OCI-LY7 (cell line): ENCODE measurements at regions not wholly inside any gene's neighbourhood (a gene's known extent, or its start where the extent isn't known, plus 50 kb on each side); places are given as distances from the start of the nearest gene placed in this dataset.
"Not testable (repeated sequence)": the region's sequence is repeated elsewhere in the genome, so short reads cannot be mapped to it uniquely, and the experiment has no call there.

Experiments
- BruUV-seq: library from RNA; stranded (reverse); fragments of 400-500 nt; replicated peaks from 2 replicates; lab custom pipeline; 2021; lab: Mats Ljungman, UMichigan
- CTCF ChIA-PET: fragments of 300-600 bp; sonication (Branson Sonifier 250); formaldehyde crosslinking; loops from one replicate; lab custom pipeline; 2022; ENCODE audit warnings: antibody characterized with exemption; ENCODE audit not compliant: unreplicated experiment; lab: Charles Lee
- POLR2A ChIA-PET: fragments of 300-600 bp; sonication (Branson Sonifier 250); formaldehyde crosslinking; loops from one replicate; lab custom pipeline; 2022; ENCODE audit warnings: antibody characterized with exemption; lab: Charles Lee
- DNase-seq: peaks from one replicate; pipeline ENCODE4 v3.0.0-alpha.2; 2015; ENCODE audit warnings: low spot score
- H2AFZ ChIP-seq: fragments of 200-600 bp; sonication (generic), shearing (Covaris generic); 2 replicates; pipeline ENCODE4 v1.6.1; 2014; ENCODE audit warnings: mild to moderate bottlenecking, antibody characterized with exemption, low read length, moderate library complexity
- H3K27ac ChIP-seq: fragments of 200-600 bp; sonication (generic); 2 replicates; pipeline ENCODE4 v1.5.1; 2014; ENCODE audit warnings: mixed run types, low read depth, mild to moderate bottlenecking, moderate library complexity, low read length, inconsistent platforms; ENCODE audit not compliant: poor library complexity, severe bottlenecking
- H3K36me3 ChIP-seq: fragments of 200-600 bp; sonication (generic); 2 replicates; pipeline ENCODE4 v1.6.1; 2014; ENCODE audit warnings: mild to moderate bottlenecking, antibody characterized with exemption, low read length, moderate library complexity, mixed read lengths; ENCODE audit not compliant: insufficient read depth
- H3K4me1 ChIP-seq: fragments of 200-600 bp; sonication (generic); 2 replicates; pipeline ENCODE4 v1.5.1; 2014; ENCODE audit warnings: mild to moderate bottlenecking, low read length; ENCODE audit not compliant: insufficient read depth, poor library complexity, severe bottlenecking
- H3K4me2 ChIP-seq: fragments of 200-600 bp; sonication (generic); 2 replicates; pipeline ENCODE4 v1.6.1; 2014; ENCODE audit warnings: mild to moderate bottlenecking, low read length
- H3K4me3 ChIP-seq: fragments of 200-600 bp; sonication (generic); 2 replicates; pipeline ENCODE4 v1.5.1; 2014; ENCODE audit warnings: mild to moderate bottlenecking, low read depth, low read length; ENCODE audit not compliant: poor library complexity, severe bottlenecking
- H3K79me2 ChIP-seq: fragments of 200-600 bp; sonication (generic); 2 replicates; pipeline ENCODE4 v1.6.1; 2016; ENCODE audit warnings: low read depth, mild to moderate bottlenecking, low read length, moderate library complexity, mixed read lengths; ENCODE audit not compliant: insufficient read depth
- H3K9me2 ChIP-seq: fragments of 200-600 bp; sonication (generic); 2 replicates; pipeline ENCODE4 v1.6.1; 2016; ENCODE audit warnings: mild to moderate bottlenecking, low read length, mixed read lengths; ENCODE audit not compliant: insufficient read depth
- H3K9me3 ChIP-seq: fragments of 200-600 bp; sonication (generic); 2 replicates; pipeline ENCODE4 v1.6.1; 2014; ENCODE audit warnings: mild to moderate bottlenecking, mixed run types, low read length, mixed read lengths
- H4K20me1 ChIP-seq: fragments of 200-600 bp; sonication (generic); 2 replicates; pipeline ENCODE4 v1.6.1; 2014; ENCODE audit warnings: mild to moderate bottlenecking, antibody characterized with exemption, low read length, moderate library complexity, mixed read lengths; ENCODE audit not compliant: insufficient read depth
- CTCF ChIP-seq: fragments of 200-600 bp; sonication (generic); conservative IDR thresholded peaks from 2 replicates; pipeline ENCODE4 v1.5.1; 2014; ENCODE audit warnings: mild to moderate bottlenecking, antibody characterized with exemption, low read length, moderate library complexity, mixed read lengths
- EZH2phosphoT487 ChIP-seq: fragments of 200-600 bp; sonication (generic); IDR thresholded peaks from 2 replicates; pipeline ENCODE4 v1.6.1; 2018; ENCODE audit warnings: low read depth, borderline replicate concordance, mild to moderate bottlenecking, mixed run types, antibody characterized with exemption, low read length, moderate library complexity, mixed read lengths
- intact Hi-C: fragments of 100-400 bp; cut with micrococcal nuclease; formaldehyde crosslinking; loops from one replicate; pipeline ENCODE4 v1.10.0; 2022; ENCODE audit not compliant: unreplicated experiment

- no peak overlapping the region for H3K4me2 ChIP-seq
- no TSS peak for BruUV-seq
- no peaks in the 10 kb centered on the region for H4K20me1 ChIP-seq
- DNase-seq, result no peak
- no peak overlapping the region for H2AFZ ChIP-seq
- no peaks in the 10 kb centered on the region for H3K79me2 ChIP-seq
- ChIA-PET POLR2A (interaction anchor here (0.5 kb wide), 1 partner anchor 31 kb away, joined by 4 read pairs; no protein-coding TSS in a partner anchor), CTCF (no interaction called here)
- TF ChIP-seq EZH2phosphoT487, result no peak
- TF ChIP-seq CTCF, result no peak
- no peaks in the 10 kb centered on the region for H3K9me2 ChIP-seq
- H3K4me3 ChIP-seq, result no peak overlapping the region
- H3K9me3 ChIP-seq, result no peaks in the 10 kb centered on the region
- no peaks in the 10 kb centered on the region for H3K4me1 ChIP-seq
- intact Hi-C loops, result no loop called here
- H3K27ac ChIP-seq, result no peak overlapping the region
- no peaks in the 10 kb centered on the region for H3K36me3 ChIP-seq
Measured at GRCh38 chr7:130803127-130803526, 69.1 kb upstream of the KLF14 start.

GRCh38 chr7:130804220-130804619 lies 70.2 kb upstream of the KLF14 start:
- no peaks in the 10 kb centered on the region for H3K9me2 ChIP-seq
- H3K4me2 ChIP-seq, result no peak overlapping the region
- no peak overlapping the region for H3K4me3 ChIP-seq
- CTCF ChIA-PET, result no interaction called here
- no peaks in the 10 kb centered on the region for H3K4me1 ChIP-seq
- H2AFZ ChIP-seq, result no peak overlapping the region
- H3K9me3 ChIP-seq, result no peaks in the 10 kb centered on the region
- no peaks in the 10 kb centered on the region for H3K36me3 ChIP-seq
- intact Hi-C loops, result no loop called here
- no peak overlapping the region for H3K27ac ChIP-seq
- DNase-seq, result no peak
- TF ChIP-seq CTCF, result no peak
- TF ChIP-seq EZH2phosphoT487, result no peak
- H4K20me1 ChIP-seq, result no peaks in the 10 kb centered on the region
- POLR2A ChIA-PET, result interaction anchor here (1.0 kb wide), 1 partner anchor 11 kb away, joined by 3 read pairs; no protein-coding TSS in a partner anchor
- no TSS peak for BruUV-seq
- no peaks in the 10 kb centered on the region for H3K79me2 ChIP-seq

GRCh38 chr7:130812819-130813218 lies 78.8 kb upstream of the KLF14 start:
- H4K20me1 ChIP-seq, CTCF ChIA-PET, H3K27ac ChIP-seq, BruUV-seq, DNase-seq, H3K4me2 ChIP-seq, H3K36me3 ChIP-seq, H3K79me2 ChIP-seq, H3K9me3 ChIP-seq, intact Hi-C loops, H2AFZ ChIP-seq, H3K9me2 ChIP-seq, H3K4me3 ChIP-seq, H3K4me1 ChIP-seq: not testable (repeated sequence)
- POLR2A ChIA-PET, result interaction anchor here (0.5 kb wide), 1 partner anchor 13 kb away, joined by 4 read pairs; no protein-coding TSS in a partner anchor
